ENCODE measurements at regions not wholly inside any gene's neighbourhood (a gene's known extent, or its start where the extent isn't known, plus 50 kb on each side); places are given as distances from the start of the nearest gene placed in this dataset.

DNA sequence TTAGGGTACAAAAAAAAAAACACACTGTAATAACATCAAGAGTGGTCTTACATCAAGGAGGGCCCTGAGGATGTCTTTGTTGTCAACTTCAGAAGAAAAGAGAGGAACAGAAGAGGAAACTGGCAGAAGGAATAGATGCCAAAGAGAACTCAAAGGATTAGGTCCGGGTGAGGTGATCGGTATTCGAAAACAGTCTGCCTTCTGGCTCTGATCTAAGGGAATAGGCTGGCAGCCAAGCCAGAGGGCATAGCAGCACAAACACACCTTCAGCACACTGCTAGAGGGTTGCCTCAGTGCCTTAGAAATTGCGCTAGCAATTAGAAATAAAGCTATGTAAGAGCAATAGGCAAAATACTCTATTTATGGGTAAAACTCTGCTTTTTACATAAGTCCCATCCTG lies 91.4 kb upstream of the TTC29 start:
- TF ChIP-seq, protein P1, sequence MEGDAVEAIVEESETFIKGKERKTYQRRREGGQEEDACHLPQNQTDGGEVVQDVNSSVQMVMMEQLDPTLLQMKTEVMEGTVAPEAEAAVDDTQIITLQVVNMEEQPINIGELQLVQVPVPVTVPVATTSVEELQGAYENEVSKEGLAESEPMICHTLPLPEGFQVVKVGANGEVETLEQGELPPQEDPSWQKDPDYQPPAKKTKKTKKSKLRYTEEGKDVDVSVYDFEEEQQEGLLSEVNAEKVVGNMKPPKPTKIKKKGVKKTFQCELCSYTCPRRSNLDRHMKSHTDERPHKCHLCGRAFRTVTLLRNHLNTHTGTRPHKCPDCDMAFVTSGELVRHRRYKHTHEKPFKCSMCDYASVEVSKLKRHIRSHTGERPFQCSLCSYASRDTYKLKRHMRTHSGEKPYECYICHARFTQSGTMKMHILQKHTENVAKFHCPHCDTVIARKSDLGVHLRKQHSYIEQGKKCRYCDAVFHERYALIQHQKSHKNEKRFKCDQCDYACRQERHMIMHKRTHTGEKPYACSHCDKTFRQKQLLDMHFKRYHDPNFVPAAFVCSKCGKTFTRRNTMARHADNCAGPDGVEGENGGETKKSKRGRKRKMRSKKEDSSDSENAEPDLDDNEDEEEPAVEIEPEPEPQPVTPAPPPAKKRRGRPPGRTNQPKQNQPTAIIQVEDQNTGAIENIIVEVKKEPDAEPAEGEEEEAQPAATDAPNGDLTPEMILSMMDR (IDR thresholded peaks at IDR 0.05; ENCODE audit: low read depth, low read length), result no peak
- H3K4me3 ChIP-seq (ENCODE audit: low read depth, low read length), result no peak overlapping the region

DNA sequence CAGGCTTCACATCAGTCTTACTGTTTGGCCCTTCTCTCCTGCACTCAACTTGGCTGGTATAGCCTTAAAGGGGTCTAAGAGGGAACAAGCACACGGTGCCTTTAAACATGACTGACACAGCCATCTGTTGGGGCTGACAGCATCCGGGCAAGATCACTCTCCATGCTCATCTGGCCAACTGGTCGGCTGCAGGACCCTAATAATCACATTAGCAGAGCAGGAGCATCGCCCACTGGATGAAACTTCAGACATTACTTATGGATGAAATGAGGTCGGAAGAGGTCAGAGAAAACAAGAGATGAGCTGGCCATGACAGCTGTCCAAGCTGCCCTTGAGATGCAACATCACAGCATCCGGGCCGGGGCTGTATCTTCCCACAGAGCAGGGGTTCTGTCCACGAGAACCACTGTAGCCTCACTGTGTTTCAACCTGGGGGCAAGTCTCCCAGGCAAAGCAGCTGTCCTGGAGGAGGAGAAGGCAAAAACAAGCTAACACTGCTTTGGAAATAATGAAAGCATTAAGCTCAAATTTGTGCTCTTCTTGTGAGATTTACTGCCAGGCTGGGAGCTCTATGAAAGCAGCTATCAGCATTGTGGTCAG lies 94.4 kb upstream of the TTC29 start:
- H3K4me3 ChIP-seq (ENCODE audit: low read depth, low read length), result no peak overlapping the region
- TF ChIP-seq, protein P1 (IDR thresholded peaks at IDR 0.05; ENCODE audit: low read depth, low read length), result no peak

DNA sequence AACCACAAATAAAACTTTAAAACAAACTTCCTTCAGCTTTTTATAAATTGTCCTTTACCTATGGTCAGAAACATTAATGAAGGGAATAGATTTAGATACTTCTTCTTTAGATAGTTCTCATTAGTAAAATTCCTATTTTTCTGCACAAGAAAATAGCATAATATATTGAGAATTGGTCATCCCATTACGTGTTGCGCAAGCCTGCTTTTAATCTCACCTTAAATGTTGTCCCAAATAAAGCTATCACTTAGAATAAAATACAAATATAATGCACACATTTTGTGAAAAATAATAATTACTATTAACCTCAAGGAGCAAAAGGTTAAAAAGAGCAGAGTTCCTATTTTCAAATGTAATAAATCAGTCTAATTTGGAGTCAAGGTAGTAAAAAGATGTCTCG lies 95.2 kb upstream of the TTC29 start:
- H3K4me3 ChIP-seq (ENCODE audit: low read depth, low read length), result no peak overlapping the region
- TF ChIP-seq, protein P1 (IDR thresholded peaks at IDR 0.05; ENCODE audit: low read depth, low read length), result no peak

DNA sequence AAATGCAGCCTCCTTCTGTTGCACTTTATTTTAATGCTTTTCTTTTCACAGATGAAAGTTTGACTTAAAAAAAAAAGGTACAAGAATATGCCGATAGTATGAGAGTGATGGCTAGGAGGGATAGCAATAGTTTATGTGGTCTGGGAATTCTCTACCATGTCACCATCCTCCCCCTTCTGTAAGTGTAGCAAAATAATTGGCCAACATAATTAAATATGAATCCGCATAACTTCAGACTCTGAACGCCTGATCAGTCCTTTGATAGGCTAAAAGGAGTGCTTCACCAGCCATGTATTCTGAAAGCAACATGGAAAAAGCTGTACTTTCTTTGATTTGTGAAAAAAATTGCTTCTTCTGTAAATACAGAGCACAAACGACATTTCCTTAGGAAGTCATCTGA lies 95.7 kb upstream of the TTC29 start:
- no peak overlapping the region for H3K4me3 ChIP-seq (ENCODE audit: low read depth, low read length)
- TF ChIP-seq, protein P1 (IDR thresholded peaks at IDR 0.05; ENCODE audit: low read depth, low read length), result no peak

DNA sequence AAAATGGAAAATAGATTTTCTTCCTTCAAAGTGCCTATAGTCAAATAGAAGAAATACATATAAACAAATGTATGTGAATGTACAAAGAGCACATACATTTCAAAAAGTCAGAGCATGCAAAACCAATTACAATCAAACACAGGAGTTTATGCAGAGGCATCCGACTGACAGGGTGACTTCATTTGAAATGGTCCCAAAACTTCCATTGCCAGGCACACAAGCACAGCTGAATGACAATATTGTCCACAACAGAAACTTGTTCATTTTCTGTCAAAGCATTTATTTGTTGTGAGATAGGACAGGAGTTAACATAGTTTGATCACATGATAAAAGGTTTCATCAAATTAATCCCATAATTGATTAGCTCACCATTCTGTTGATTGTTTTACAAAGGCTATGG lies 96.4 kb upstream of the TTC29 start:
- TF ChIP-seq, protein P1 (IDR thresholded peaks at IDR 0.05; ENCODE audit: low read depth, low read length), result no peak
- no peak overlapping the region for H3K4me3 ChIP-seq (ENCODE audit: low read depth, low read length)

DNA sequence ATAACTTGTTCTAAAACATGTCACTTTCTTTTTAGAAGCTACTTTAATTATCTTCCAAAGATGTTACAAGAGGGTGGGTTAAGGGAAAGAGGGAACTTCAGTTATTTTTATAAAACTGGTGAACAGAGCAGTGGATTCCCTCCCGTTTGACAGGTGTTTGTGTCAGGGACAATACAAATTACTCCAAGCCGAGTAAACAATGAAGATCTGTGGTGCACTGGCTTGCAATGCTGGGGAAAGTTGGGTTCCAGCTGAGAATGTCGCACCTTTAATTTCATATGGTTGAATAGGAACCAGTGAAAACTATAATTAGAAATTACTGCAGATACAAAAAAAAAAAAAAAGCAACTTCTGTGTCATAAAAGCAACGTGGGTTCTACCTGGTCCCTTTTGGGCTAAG lies 98.6 kb upstream of the TTC29 start:
- H3K4me3 ChIP-seq (ENCODE audit: low read depth, low read length), result no peak overlapping the region
- TF ChIP-seq, protein P1 (IDR thresholded peaks at IDR 0.05; ENCODE audit: low read depth, low read length), result no peak

- TF ChIP-seq, protein P1 (IDR thresholded peaks at IDR 0.05; ENCODE audit: low read depth, low read length), result no peak
- no peak overlapping the region for H3K4me3 ChIP-seq (ENCODE audit: low read depth, low read length)
These were observed 104.3 kb upstream of the TTC29 start for GRCh38 chr4:147049946-147050345.
